Kidney (tissue), 13 donors: ENCODE measurements at regions not wholly inside any gene's neighbourhood (a gene's known extent, or its start where the extent isn't known, plus 50 kb on each side); places are given as distances from the start of the nearest gene placed in this dataset.

Experiments
- DNase-seq, 5 donors: peaks; one replicate each; pipeline ENCODE4 v3.0.0-alpha.2; 2013 to 2020
- FAIRE-seq: peaks from 2 replicates; lab custom pipeline; 2012; peaks lifted over from hg19 to GRCh38; lab: Jason Lieb, UNC
- H3K27ac ChIP-seq, 2 donors: one replicate each; pipeline ENCODE4 v1.7.0; 2013; ENCODE audit warnings: low read depth in 2 of 2, low read length in 2 of 2, inconsistent platforms in 1 of 2
- H3K27me3 ChIP-seq: one replicate; pipeline ENCODE4 v1.7.1; 2013; ENCODE audit warnings: low read length, inconsistent platforms; ENCODE audit not compliant: control insufficient read depth, insufficient read depth
- H3K36me3 ChIP-seq, 3 donors: one replicate each; pipeline versions ENCODE4 v1.7.0 to v1.7.1; 2013; ENCODE audit warnings: low read length in 3 of 3, control low read depth in 1 of 3, inconsistent platforms in 1 of 3; ENCODE audit not compliant: insufficient read depth in 3 of 3, control insufficient read depth in 2 of 3
- H3K4me1 ChIP-seq, 3 donors: one replicate each; pipeline versions ENCODE4 v1.7.0 to v1.7.1; 2013; ENCODE audit warnings: low read length in 3 of 3, inconsistent platforms in 1 of 3, low read depth in 1 of 3; ENCODE audit not compliant: control insufficient read depth in 2 of 3, insufficient read depth in 2 of 3
- H3K4me3 ChIP-seq, 3 donors: one replicate each; pipeline versions ENCODE4 v1.7.0 to v1.8.1; 2013; ENCODE audit warnings: low read length in 3 of 3, control low read depth in 1 of 3, inconsistent platforms in 1 of 3
- H3K9ac ChIP-seq, 3 donors: one replicate each; pipeline versions ENCODE4 v1.7.0 to v1.7.1; 2013; ENCODE audit warnings: low read length in 3 of 3, control low read depth in 1 of 3, inconsistent platforms in 1 of 3
- H3K9me3 ChIP-seq, 3 donors: one replicate each; pipeline versions ENCODE4 v1.7.0 to v1.7.1; 2013; ENCODE audit warnings: low read length in 3 of 3, control low read depth in 1 of 3, inconsistent platforms in 1 of 3; ENCODE audit not compliant: control insufficient read depth in 2 of 3, insufficient read depth in 1 of 3
- CTCF ChIP-seq: IDR thresholded peaks from 3 replicates; pipeline ENCODE4 v1.5.1; 2012; ENCODE audit warnings: mild to moderate bottlenecking, moderate library complexity, borderline replicate concordance; ENCODE audit not compliant: insufficient read depth; ENCODE audit errors: extremely low read depth
- intact Hi-C: fragments of 100-400 bp; cut with DNase I; formaldehyde crosslinking; loops from one replicate; pipeline ENCODE4 v1.11.1; 2022
- donor health status: control.
- donor health status: control.
- donor health status: control.
- donor health status: control.
- donor health status: control.
- donor health status: DM: yes; HTN: yes; CAD: no.
- donor health status: Normal renal cell carcinoma (clear cell type).

DNA sequence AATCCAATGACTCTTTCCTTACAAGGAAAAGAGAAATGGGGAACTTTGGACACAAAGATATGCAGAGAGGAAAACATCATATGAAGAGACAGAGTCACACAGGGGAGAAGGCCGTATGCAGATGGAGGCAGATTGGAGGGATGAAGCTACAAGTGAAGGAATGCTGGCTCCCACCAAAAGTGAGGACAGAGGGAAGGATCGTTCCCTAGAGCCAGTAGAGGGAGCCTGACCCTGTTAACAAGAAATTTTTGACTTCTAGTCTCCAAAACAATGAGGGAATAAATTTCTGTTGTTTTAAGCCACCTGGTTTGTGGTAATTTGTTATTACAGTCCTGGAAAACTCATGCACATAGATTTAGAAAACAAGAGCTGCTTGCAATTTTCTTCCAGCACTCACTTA is 169.3 kb downstream of the PMAIP1 start:
- no peak for FAIRE-seq
- Histone ChIP-seq H3K9me3 (no peaks in the 10 kb centered on the region), H3K36me3 (no peaks in the 10 kb centered on the region), H3K4me1 (no peaks in the 10 kb centered on the region), H3K9ac (no peak overlapping the region), H3K27me3 (no peaks in the 10 kb centered on the region), H3K27ac (no peak overlapping the region), H3K4me3 (no peak overlapping the region)
- intact Hi-C loops: no loop called here
- no peak for DNase-seq
- no peak for TF ChIP-seq CTCF

- Histone ChIP-seq H3K4me3 (no peak overlapping the region), H3K27me3 (no peaks in the 10 kb centered on the region), H3K4me1 (no peaks in the 10 kb centered on the region), H3K9me3 (no peaks in the 10 kb centered on the region), H3K36me3 (no peaks in the 10 kb centered on the region), H3K27ac (no peak overlapping the region), H3K9ac (no peak overlapping the region)
- FAIRE-seq (no peak), DNase-seq (no peak)
- intact Hi-C loops: no loop called here
- no peak for TF ChIP-seq CTCF
Observed at GRCh38 chr18:60067426-60068210, 167.8 kb downstream of the PMAIP1 start.

DNA sequence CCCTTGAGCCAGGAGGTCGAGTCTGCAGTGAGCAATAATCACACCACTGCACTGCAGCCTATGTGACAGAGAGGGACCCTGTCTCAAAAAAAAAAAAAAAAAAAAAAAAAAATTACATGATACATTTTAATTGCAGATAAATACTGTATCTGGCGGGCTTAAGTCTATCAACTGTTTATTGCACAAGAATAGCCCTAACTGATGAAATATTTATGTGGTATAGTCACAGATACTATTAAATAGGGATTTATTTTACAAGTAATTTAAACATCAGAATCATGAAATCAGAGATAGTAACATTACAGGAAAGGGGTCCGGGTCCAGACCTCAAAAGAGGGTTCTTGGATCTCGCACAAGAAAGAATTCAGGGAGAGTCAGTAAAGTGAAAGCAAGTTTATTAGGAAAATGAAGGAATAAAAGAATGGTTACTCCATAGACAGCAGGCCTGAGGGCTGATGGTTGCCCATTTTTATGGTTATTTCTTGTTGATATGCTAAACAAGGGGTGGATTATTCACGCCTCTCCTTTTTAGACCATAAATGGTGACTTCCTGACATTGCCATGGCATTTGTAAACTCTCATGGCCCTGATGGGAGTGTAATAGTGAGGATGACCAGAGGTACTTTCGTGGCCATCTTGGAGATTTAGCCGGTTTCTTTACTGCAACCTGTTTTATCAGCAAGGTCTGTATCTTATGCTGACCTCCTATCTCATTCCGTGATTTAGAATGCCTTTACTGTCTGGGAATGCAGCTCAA is 166.6 kb downstream of the PMAIP1 start:
- no peak for DNase-seq
- H3K27ac ChIP-seq: no peak overlapping the region
- intact Hi-C loops: no loop called here

More for the DNA sequence above, 166.6 kb downstream of the PMAIP1 start:
- Histone ChIP-seq H3K4me1 (no peaks in the 10 kb centered on the region), H3K4me3 (no peak overlapping the region), H3K9ac (no peak overlapping the region), H3K36me3 (no peaks in the 10 kb centered on the region), H3K9me3 (no peaks in the 10 kb centered on the region), H3K27me3 (no peaks in the 10 kb centered on the region)
- FAIRE-seq: no peak
- no peak for TF ChIP-seq CTCF
